Psoas muscle (tissue), 7 donors: ENCODE measurements at regions not wholly inside any gene's neighbourhood (a gene's known extent, or its start where the extent isn't known, plus 50 kb on each side); places are given as distances from the start of the nearest gene placed in this dataset.
"Not testable (repeated sequence)": the region's sequence is repeated elsewhere in the genome, so short reads cannot be mapped to it uniquely, and the experiment has no call there.

Experiments used
- ATAC-seq, 4 donors: fragments of 200-7000 bp; cut with Tn5 transposase; one replicate each; pipeline ENCODE4 v1.9.1; 2020; ENCODE audit warnings: moderate library complexity in 3 of 4, mild to moderate bottlenecking in 2 of 4
- DNase-seq, 2 donors: peaks; one replicate each; pipeline ENCODE4 v3.0.0-alpha.2; 2020
- H3K27ac ChIP-seq: fragments of 200-600 bp; one replicate; pipeline ENCODE4 v1.8.0; 2022
- H3K27me3 ChIP-seq, 3 donors: fragments of 200-600 bp in 1 of 3; one replicate each; pipeline versions ENCODE4 v1.6.1 to v1.8.0; 2013 to 2022; ENCODE audit warnings: low read length in 2 of 3, mild to moderate bottlenecking in 2 of 3, moderate library complexity in 1 of 3; ENCODE audit not compliant: insufficient read depth in 3 of 3
- H3K36me3 ChIP-seq, 2 donors: fragments of 200-600 bp in 1 of 2; one replicate each; pipeline versions ENCODE4 v1.6.1 to v1.8.0; 2013 to 2022; ENCODE audit warnings: low read depth in 1 of 2, mild to moderate bottlenecking in 1 of 2, moderate library complexity in 1 of 2; ENCODE audit not compliant: insufficient read depth in 1 of 2
- H3K4me1 ChIP-seq: fragments of 200-600 bp; one replicate; pipeline ENCODE4 v1.8.0; 2022
- H3K4me3 ChIP-seq: fragments of 200-600 bp; one replicate; pipeline ENCODE4 v1.8.0; 2022; ENCODE audit warnings: mild to moderate bottlenecking
- H3K9me3 ChIP-seq: fragments of 200-600 bp; one replicate; pipeline ENCODE4 v1.8.0; 2022
- CTCF ChIP-seq: fragments of 200-600 bp; IDR thresholded peaks from one replicate; pipeline ENCODE4 v1.8.0; 2022; ENCODE audit warnings: antibody characterized with exemption
- whole genome bisulfite sequencing, 3 donors: extraction: QIAGEN DNeasy Blood & Tissue Kit; methylation state at CpG; one replicate each; pipeline versions ENCODE4 v1.1.6 to v1.1.7; 2013; 5-methylcytosine and 5-hydroxymethylcytosine counted together
- intact Hi-C, 2 donors: fragments of 100-400 bp; cut with DNase I; formaldehyde crosslinking; loops; one replicate each; pipeline versions ENCODE4 v1.11.0 to v1.14.2; 2022
- donor health status: healthy with polysubstance abuse.
- donor health status: DM: no; HTN: no; CAD: no; lungs with moderate emphysema.
- donor health status: Bipolar disorder and iron deficiency.
- donor health status: healthy.
- donor health status: DM: yes; HTN: yes; CAD: no.
- donor health status: DM: no; HTN: no; CAD: no.
- donor health status: DM: yes; HTN: yes; CAD: no.

GRCh38 chr20:8995761-8996160 lies 73.1 kb upstream of the PLCB4 start:
- TF ChIP-seq CTCF, result no peak
- H3K4me3 ChIP-seq, result no peak overlapping the region
- intact Hi-C loops, result no loop called here
- H3K4me1 ChIP-seq, result no peaks in the 10 kb centered on the region
- no peak for ATAC-seq
- no peaks in the 10 kb centered on the region for H3K27me3 ChIP-seq
- no peak overlapping the region for H3K27ac ChIP-seq
- 44 to 52% (median 47%) methylated on average over 3 of the region's 3 CpGs for WGBS, 3 donors
- DNase-seq, result no peak
- no peaks in the 10 kb centered on the region for H3K36me3 ChIP-seq
- H3K9me3 ChIP-seq, result peaks cover 5% of the 10 kb centered on the region

- intact Hi-C loops, result no loop called here
- WGBS, 3 donors, result 56 to 61% (median 57%) methylated on average over 2 of the region's 2 CpGs
- Histone ChIP-seq H3K9me3 (peaks cover 5% of the 10 kb centered on the region), H3K27me3 (no peaks in the 10 kb centered on the region), H3K4me1 (no peaks in the 10 kb centered on the region), H3K4me3 (no peak overlapping the region), H3K36me3 (no peaks in the 10 kb centered on the region), H3K27ac (no peak overlapping the region)
- TF ChIP-seq CTCF, result no peak
- DNase-seq (no peak), ATAC-seq (no peak)
Observed at GRCh38 chr20:8996817-8997512, 71.9 kb upstream of the PLCB4 start.

GRCh38 chr20:8997701-8998117 lies 71.2 kb upstream of the PLCB4 start:
- WGBS, 3 donors, result 67 to 74% (median 68%) methylated on average over 4 of the region's 4 CpGs
- H3K36me3 ChIP-seq, result no peaks in the 10 kb centered on the region
- intact Hi-C loops, result no loop called here
- no peak overlapping the region for H3K27ac ChIP-seq
- H3K4me1 ChIP-seq, result no peaks in the 10 kb centered on the region
- peaks cover 7% of the 10 kb centered on the region for H3K9me3 ChIP-seq
- no peak for ATAC-seq
- no peak overlapping the region for H3K4me3 ChIP-seq
- no peak for DNase-seq
- no peaks in the 10 kb centered on the region for H3K27me3 ChIP-seq
- no peak for TF ChIP-seq CTCF

GRCh38 chr20:9011121-9011520 lies 57.8 kb upstream of the PLCB4 start:
- 79 to 81% (median 80%) methylated on average over 2 of the region's 2 CpGs for WGBS, 3 donors
- TF ChIP-seq CTCF, result no peak
- Histone ChIP-seq H3K36me3 (no peaks in the 10 kb centered on the region), H3K4me3 (no peak overlapping the region), H3K4me1 (no peaks in the 10 kb centered on the region), H3K9me3 (no peaks in the 10 kb centered on the region), H3K27me3 (no peaks in the 10 kb centered on the region), H3K27ac (no peak overlapping the region)
- no peak for DNase-seq
- intact Hi-C loops, result loop anchor here in 1 of 2 donors (10.0 kb wide), 1 partner anchor 54 kb away; the partner anchor contains the start of gene PLCB4
- no peak for ATAC-seq

- not testable (repeated sequence) for H3K4me1 ChIP-seq, H3K9me3 ChIP-seq, H3K27me3 ChIP-seq, H3K27ac ChIP-seq, ATAC-seq, H3K4me3 ChIP-seq, DNase-seq, H3K36me3 ChIP-seq
- intact Hi-C loops, result loop anchor here in 1 of 2 donors (10.0 kb wide), 1 partner anchor 49 kb away; the partner anchor contains the start of gene PLCB4
- 70 to 78% (median 76%) methylated on average over 4 of the region's 6 CpGs for WGBS, 3 donors
Observed at GRCh38 chr20:9015232-9015983, 53.5 kb upstream of the PLCB4 start.
